HEK293 (cell line): ENCODE measurements at regions not wholly inside any gene's neighbourhood (a gene's known extent, or its start where the extent isn't known, plus 50 kb on each side); places are given as distances from the start of the nearest gene placed in this dataset.

ENCODE experiments used
- CTCF ChIA-PET: fragments of 350-600 bp; formaldehyde crosslinking; extraction: SDS; loops from one replicate; lab custom pipeline; 2021; ENCODE audit warnings: antibody characterized with exemption; lab: Yijun Ruan, JAX
- POLR2A ChIA-PET: fragments of 300-600 bp; formaldehyde crosslinking; extraction: SDS; loops from one replicate; lab custom pipeline; 2020; ENCODE audit warnings: antibody characterized with exemption, inconsistent platforms; lab: Yijun Ruan, JAX
- H3K27ac ChIP-seq: fragments of 200-500 bp; sonication (Bioruptor generic); 2 replicates; pipeline ENCODE4 v1.5.1; 2014; ENCODE audit warnings: low read depth, low read length, control low read depth, inconsistent platforms; ENCODE audit errors: extremely low read depth
- H3K36me3 ChIP-seq, 2 experiments: fragments of 200-500 bp in 1 of 2; sonication (Bioruptor generic) in 1 of 2; 1 replicate in 1 of 2; 2 replicates in 1 of 2; pipeline ENCODE4 v1.5.1; 2014 to 2017; ENCODE audit warnings: inconsistent platforms in 2 of 2, low read length in 2 of 2; ENCODE audit not compliant: control insufficient read depth in 2 of 2, insufficient read depth in 1 of 2
- H3K4me1 ChIP-seq: fragments of 200-500 bp; sonication (Bioruptor generic); 2 replicates; pipeline ENCODE4 v1.5.1; 2014; ENCODE audit warnings: mild to moderate bottlenecking, low read length, inconsistent platforms; ENCODE audit not compliant: control insufficient read depth, insufficient read depth
- H3K4me3 ChIP-seq: 2 replicates; pipeline ENCODE4 v1.5.1; 2011; ENCODE audit warnings: low read depth, mild to moderate bottlenecking, control low read depth, low read length, moderate library complexity
- H3K9me3 ChIP-seq: fragments of 200-500 bp; sonication (Bioruptor generic); 2 replicates; pipeline ENCODE4 v1.5.1; 2014; ENCODE audit warnings: low read depth, low read length, inconsistent platforms; ENCODE audit not compliant: control insufficient read depth, insufficient read depth
- EGR2 ChIP-seq: fragments of 450-650 bp; formaldehyde crosslinking; IDR thresholded peaks from 2 replicates; pipeline ENCODE4 v1.5.1; 2016; ENCODE audit warnings: low read depth, missing biosample characterization, missing genetic modification characterization
- GLIS1 ChIP-seq: fragments of 450-650 bp; formaldehyde crosslinking; IDR thresholded peaks from 2 replicates; pipeline ENCODE4 v1.5.1; 2016; ENCODE audit warnings: missing biosample characterization, missing genetic modification characterization
- ZIC2 ChIP-seq: fragments of 450-650 bp; formaldehyde crosslinking; IDR thresholded peaks from 2 replicates; pipeline ENCODE4 v1.5.1; 2016; ENCODE audit warnings: missing biosample characterization, missing genetic modification characterization
- ZNF132 ChIP-seq: fragments of 450-650 bp; formaldehyde crosslinking; IDR thresholded peaks from 2 replicates; pipeline ENCODE4 v1.5.1; 2017; ENCODE audit warnings: missing biosample characterization, missing genetic modification characterization, borderline replicate concordance
- ZNF133 ChIP-seq: fragments of 450-650 bp; formaldehyde crosslinking; IDR thresholded peaks from 2 replicates; pipeline ENCODE4 v1.5.1; 2016; ENCODE audit warnings: missing biosample characterization, missing genetic modification characterization
- ZNF266 ChIP-seq: fragments of 450-650 bp; formaldehyde crosslinking; IDR thresholded peaks from 2 replicates; pipeline ENCODE4 v1.5.1; 2016; ENCODE audit warnings: missing biosample characterization, missing genetic modification characterization, low read depth
- ZNF302 ChIP-seq: fragments of 450-650 bp; formaldehyde crosslinking; IDR thresholded peaks from 2 replicates; pipeline ENCODE4 v1.5.1; 2016; ENCODE audit warnings: missing biosample characterization, missing genetic modification characterization, low read depth
- ZNF473 ChIP-seq: fragments of 450-650 bp; formaldehyde crosslinking; IDR thresholded peaks from 2 replicates; pipeline ENCODE4 v1.5.1; 2017; ENCODE audit warnings: missing biosample characterization, missing genetic modification characterization
- ZNF529 ChIP-seq: fragments of 450-650 bp; formaldehyde crosslinking; IDR thresholded peaks from 2 replicates; pipeline ENCODE4 v1.5.1; 2017; ENCODE audit warnings: missing genetic modification characterization, missing biosample characterization; ENCODE audit not compliant: insufficient replicate concordance
- ZNF610 ChIP-seq: fragments of 450-650 bp; formaldehyde crosslinking; IDR thresholded peaks from 2 replicates; pipeline ENCODE4 v1.5.1; 2016; ENCODE audit warnings: missing biosample characterization, missing genetic modification characterization, borderline replicate concordance
- ZNF654 ChIP-seq: fragments of 450-650 bp; formaldehyde crosslinking; IDR thresholded peaks from 2 replicates; pipeline ENCODE4 v1.5.1; 2016; ENCODE audit warnings: low read depth, missing biosample characterization, missing genetic modification characterization
- ZNF76 ChIP-seq: fragments of 450-650 bp; formaldehyde crosslinking; IDR thresholded peaks from 2 replicates; pipeline ENCODE4; 2016; ENCODE audit warnings: low read depth, missing biosample characterization, missing genetic modification characterization, borderline replicate concordance
- ZSCAN16 ChIP-seq: fragments of 450-650 bp; formaldehyde crosslinking; IDR thresholded peaks from 2 replicates; pipeline ENCODE4 v1.5.1; 2016; ENCODE audit warnings: missing biosample characterization, missing genetic modification characterization
- TF ChIP-seq, protein P1 (sequence below): fragments of 450-650 bp; formaldehyde crosslinking; IDR thresholded peaks from 2 replicates; pipeline ENCODE4 v1.5.1; 2016; ENCODE audit warnings: missing biosample characterization, missing genetic modification characterization
- TF ChIP-seq, protein P2 (sequence below): fragments of 450-650 bp; formaldehyde crosslinking; IDR thresholded peaks from 2 replicates; pipeline ENCODE4 v1.5.0; 2017; ENCODE audit warnings: missing biosample characterization, missing genetic modification characterization, borderline replicate concordance
- TF ChIP-seq, protein P3 (sequence below): fragments of 450-650 bp; formaldehyde crosslinking; IDR thresholded peaks from 2 replicates; pipeline ENCODE4 v1.5.1; 2016; ENCODE audit warnings: missing biosample characterization, missing genetic modification characterization

DNA sequence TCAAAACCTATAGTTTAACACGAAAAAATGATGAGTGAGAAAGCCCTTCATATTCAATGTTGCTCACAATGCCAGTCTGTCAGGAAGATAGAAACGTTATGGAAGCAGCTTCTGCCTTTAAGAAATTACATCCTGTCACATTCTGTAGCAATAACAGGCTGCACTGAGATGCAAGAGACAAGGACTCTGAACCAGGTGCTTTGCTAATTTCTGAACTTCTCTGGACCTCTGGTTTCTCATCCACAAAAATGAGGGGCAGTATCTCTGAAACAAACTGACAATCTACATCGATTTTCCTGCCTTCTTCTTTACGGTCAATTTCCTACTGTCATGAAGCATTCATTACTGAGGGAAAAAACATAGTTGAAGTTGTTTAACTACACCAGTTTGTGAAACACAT, 234.0 kb downstream of the SNX13 start (continued):
- no peak for TF ChIP-seq ZNF473

DNA sequence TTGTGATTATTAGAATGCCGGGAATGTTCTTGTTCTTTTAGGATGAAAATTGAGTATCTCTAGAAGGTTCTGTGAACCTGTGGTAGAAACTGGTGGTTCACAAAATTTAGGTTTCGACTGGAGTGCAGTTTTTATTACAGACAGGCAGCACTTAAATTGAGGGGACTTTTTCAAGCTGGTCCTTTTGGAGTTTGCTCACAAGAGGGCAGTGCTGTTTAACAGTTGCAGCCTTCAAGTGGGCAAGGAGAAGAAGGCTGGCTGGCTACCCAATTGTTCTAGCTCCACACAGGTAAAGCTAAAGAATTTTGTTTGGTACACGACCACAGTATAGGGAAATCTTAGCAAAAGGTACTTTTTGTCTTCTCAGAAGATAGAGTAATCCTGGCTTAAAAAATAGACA, 233.6 kb downstream of the SNX13 start:
- CTCF ChIA-PET, result interaction anchor here (0.5 to 3.2 kb wide), 20 partner anchors 10 to 862 kb away, joined by 3 to 11 read pairs (median 3); no protein-coding TSS in a partner anchor
- H3K4me3 ChIP-seq, result no peak overlapping the region
- TF ChIP-seq ZNF132 (tag by site-specific recombination), result no peak
- peak; percentile 85 for TF ChIP-seq ZNF654 (tag by site-specific recombination)
- TF ChIP-seq ZNF610 (tag by site-specific recombination), result no peak
- TF ChIP-seq, protein P1, sequence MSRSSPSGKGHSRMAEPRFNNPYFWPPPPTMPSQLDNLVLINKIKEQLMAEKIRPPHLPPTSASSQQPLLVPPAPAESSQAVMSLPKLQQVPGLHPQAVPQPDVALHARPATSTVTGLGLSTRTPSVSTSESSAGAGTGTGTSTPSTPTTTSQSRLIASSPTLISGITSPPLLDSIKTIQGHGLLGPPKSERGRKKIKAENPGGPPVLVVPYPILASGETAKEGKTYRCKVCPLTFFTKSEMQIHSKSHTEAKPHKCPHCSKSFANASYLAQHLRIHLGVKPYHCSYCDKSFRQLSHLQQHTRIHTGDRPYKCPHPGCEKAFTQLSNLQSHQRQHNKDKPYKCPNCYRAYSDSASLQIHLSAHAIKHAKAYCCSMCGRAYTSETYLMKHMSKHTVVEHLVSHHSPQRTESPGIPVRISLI (tag by site-specific recombination), result no peak
- no peak for TF ChIP-seq ZNF529
- TF ChIP-seq ZNF133, result no peak
- TF ChIP-seq, protein P2, sequence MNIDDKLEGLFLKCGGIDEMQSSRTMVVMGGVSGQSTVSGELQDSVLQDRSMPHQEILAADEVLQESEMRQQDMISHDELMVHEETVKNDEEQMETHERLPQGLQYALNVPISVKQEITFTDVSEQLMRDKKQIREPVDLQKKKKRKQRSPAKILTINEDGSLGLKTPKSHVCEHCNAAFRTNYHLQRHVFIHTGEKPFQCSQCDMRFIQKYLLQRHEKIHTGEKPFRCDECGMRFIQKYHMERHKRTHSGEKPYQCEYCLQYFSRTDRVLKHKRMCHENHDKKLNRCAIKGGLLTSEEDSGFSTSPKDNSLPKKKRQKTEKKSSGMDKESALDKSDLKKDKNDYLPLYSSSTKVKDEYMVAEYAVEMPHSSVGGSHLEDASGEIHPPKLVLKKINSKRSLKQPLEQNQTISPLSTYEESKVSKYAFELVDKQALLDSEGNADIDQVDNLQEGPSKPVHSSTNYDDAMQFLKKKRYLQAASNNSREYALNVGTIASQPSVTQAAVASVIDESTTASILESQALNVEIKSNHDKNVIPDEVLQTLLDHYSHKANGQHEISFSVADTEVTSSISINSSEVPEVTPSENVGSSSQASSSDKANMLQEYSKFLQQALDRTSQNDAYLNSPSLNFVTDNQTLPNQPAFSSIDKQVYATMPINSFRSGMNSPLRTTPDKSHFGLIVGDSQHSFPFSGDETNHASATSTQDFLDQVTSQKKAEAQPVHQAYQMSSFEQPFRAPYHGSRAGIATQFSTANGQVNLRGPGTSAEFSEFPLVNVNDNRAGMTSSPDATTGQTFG (tag by site-specific recombination), result no peak
- TF ChIP-seq, all 188 proteins: peak for 1
- Histone ChIP-seq H3K9me3 (no peaks in the 10 kb centered on the region), H3K36me3 (no peaks in the 10 kb centered on the region), H3K27ac (no peak overlapping the region), H3K4me1 (no peaks in the 10 kb centered on the region)
- POLR2A ChIA-PET, result no interaction called here

DNA sequence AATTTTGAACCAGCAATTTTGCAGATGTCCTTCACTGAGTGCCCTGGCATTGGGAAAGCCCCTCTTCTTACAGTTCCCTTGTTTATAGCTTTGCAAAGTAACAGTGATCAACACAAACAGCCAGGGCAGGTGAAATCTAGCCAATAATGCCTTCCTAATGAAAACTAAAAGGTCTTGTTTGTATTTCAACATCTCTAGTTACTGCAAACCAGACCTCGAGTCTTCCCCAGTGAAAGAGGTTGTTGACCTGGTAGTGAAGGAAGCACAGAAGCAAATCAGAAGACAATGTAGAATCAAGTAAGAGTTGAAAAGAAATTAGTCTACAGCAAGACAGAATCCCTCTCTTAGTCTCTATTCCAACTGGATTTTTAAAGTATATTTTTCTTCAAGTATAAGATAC, 231.2 kb downstream of the SNX13 start:
- Histone ChIP-seq H3K4me3 (no peak overlapping the region), H3K9me3 (no peaks in the 10 kb centered on the region), H3K36me3 (no peaks in the 10 kb centered on the region), H3K4me1 (no peaks in the 10 kb centered on the region), H3K27ac (no peak overlapping the region)
- POLR2A ChIA-PET, result interaction anchor here (0.7 kb wide), 1 partner anchor 76 kb away, joined by 3 read pairs; no protein-coding TSS in a partner anchor
- CTCF ChIA-PET, result interaction anchor here (0.6 to 3.2 kb wide), 6 partner anchors 21 to 635 kb away, joined by 3 to 11 read pairs (median 4); no protein-coding TSS in a partner anchor
- TF ChIP-seq ZNF266 (tag by site-specific recombination) (no peak), ZNF76 (tag by site-specific recombination) (no peak), ZSCAN16 (tag by site-specific recombination) (no peak), EGR2 (tag by site-specific recombination) (no peak), GLIS1 (tag by site-specific recombination) (no peak), ZNF302 (tag by site-specific recombination) (no peak), ZIC2 (tag by site-specific recombination) (no peak)
- TF ChIP-seq, protein P1 (tag by site-specific recombination), result no peak
- TF ChIP-seq, protein P3, sequence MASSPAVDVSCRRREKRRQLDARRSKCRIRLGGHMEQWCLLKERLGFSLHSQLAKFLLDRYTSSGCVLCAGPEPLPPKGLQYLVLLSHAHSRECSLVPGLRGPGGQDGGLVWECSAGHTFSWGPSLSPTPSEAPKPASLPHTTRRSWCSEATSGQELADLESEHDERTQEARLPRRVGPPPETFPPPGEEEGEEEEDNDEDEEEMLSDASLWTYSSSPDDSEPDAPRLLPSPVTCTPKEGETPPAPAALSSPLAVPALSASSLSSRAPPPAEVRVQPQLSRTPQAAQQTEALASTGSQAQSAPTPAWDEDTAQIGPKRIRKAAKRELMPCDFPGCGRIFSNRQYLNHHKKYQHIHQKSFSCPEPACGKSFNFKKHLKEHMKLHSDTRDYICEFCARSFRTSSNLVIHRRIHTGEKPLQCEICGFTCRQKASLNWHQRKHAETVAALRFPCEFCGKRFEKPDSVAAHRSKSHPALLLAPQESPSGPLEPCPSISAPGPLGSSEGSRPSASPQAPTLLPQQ (tag by site-specific recombination), result no peak
